C4-2B (cell line): ENCODE measurements at regions not wholly inside any gene's neighbourhood (a gene's known extent, or its start where the extent isn't known, plus 50 kb on each side); places are given as distances from the start of the nearest gene placed in this dataset.

Source experiments
- CTCF ChIP-seq: fragments of 450-650 bp; conservative IDR thresholded peaks from 2 replicates; pipeline ENCODE4 v1.5.1; 2017; ENCODE audit warnings: mild to moderate bottlenecking
- ZFX ChIP-seq: fragments of 450-650 bp; IDR thresholded peaks from 2 replicates; pipeline ENCODE4 v1.6.1; 2017

GRCh38 chr12:24714237-24714636 is 234.7 kb downstream of the BCAT1 start:
- TF ChIP-seq ZFX (no peak), CTCF (no peak)
